Fibroblast of pulmonary artery (primary cell): ENCODE measurements at regions not wholly inside any gene's neighbourhood (a gene's known extent, or its start where the extent isn't known, plus 50 kb on each side); places are given as distances from the start of the nearest gene placed in this dataset.

Experiments used
- DNase-seq: peaks from one replicate; pipeline ENCODE4 v3.0.0-alpha.2; 2010; ENCODE audit warnings: low read depth
- H3K4me3 ChIP-seq: replicated peaks from 2 replicates; pipeline ENCODE4 v1.5.1; 2011; ENCODE audit warnings: low read depth, mild to moderate bottlenecking, control low read depth, low read length, moderate library complexity
- CTCF ChIP-seq: IDR thresholded peaks from 2 replicates; pipeline ENCODE4 v1.5.1; 2011; ENCODE audit warnings: mild to moderate bottlenecking, control low read depth, low read length, inconsistent platforms; ENCODE audit errors: missing control alignments

GRCh38 chr9:82127465-82127864 lies 138.9 kb downstream of the SPATA31D1 start:
- DNase-seq = no peak
- TF ChIP-seq CTCF = no peak
- no peak overlapping the region for H3K4me3 ChIP-seq

- no peak overlapping the region for H3K4me3 ChIP-seq
- TF ChIP-seq CTCF = no peak
- no peak for DNase-seq
These were observed 139.6 kb downstream of the SPATA31D1 start for GRCh38 chr9:82128011-82128696.

- no peak for TF ChIP-seq CTCF
- DNase-seq = peak; percentile 33
- H3K4me3 ChIP-seq = no peak overlapping the region
These were observed 141.1 kb downstream of the SPATA31D1 start for GRCh38 chr9:82129708-82130107.

- no peak for TF ChIP-seq CTCF
These were observed 141.9 kb downstream of the SPATA31D1 start for GRCh38 chr9:82130331-82131042.

GRCh38 chr9:82131072-82131471 lies 142.5 kb downstream of the SPATA31D1 start:
- DNase-seq = no peak
- TF ChIP-seq CTCF = no peak

More at GRCh38 chr9:82130331-82131042, 141.9 kb downstream of the SPATA31D1 start:
- no peak for DNase-seq
- no peak overlapping the region for H3K4me3 ChIP-seq

GRCh38 chr9:82132024-82132423 lies 143.5 kb downstream of the SPATA31D1 start:
- no peak for DNase-seq
- TF ChIP-seq CTCF = no peak
- no peak overlapping the region for H3K4me3 ChIP-seq

More at GRCh38 chr9:82131072-82131471, 142.5 kb downstream of the SPATA31D1 start:
- H3K4me3 ChIP-seq = no peak overlapping the region

- peak; percentile 34 for DNase-seq
- no peak overlapping the region for H3K4me3 ChIP-seq
- TF ChIP-seq CTCF = no peak
These were observed 145.4 kb downstream of the SPATA31D1 start for GRCh38 chr9:82134010-82134409.
